ENCODE measurements at regions not wholly inside any gene's neighbourhood (a gene's known extent, or its start where the extent isn't known, plus 50 kb on each side); places are given as distances from the start of the nearest gene placed in this dataset.

DNA sequence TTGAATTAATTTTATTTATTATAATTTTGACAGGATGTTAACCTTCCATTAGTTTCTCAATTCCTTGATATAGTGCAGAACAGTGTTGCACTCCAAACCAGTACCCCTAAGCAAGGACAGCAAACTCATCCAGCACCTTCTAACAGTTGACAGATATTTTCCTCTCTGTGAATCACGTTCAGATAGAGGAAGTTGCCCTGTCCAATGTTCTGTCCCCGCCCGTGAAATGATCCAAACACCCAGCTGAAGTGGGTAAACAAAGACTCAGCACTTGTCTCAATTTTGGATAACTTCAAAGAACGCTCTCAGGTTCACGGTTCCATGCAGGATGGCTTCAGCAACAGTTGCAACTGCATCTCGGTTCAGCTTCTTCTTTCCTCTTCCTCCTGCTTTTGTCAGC, 1240.0 kb upstream of the ADGRL3 start:
- no peak overlapping the region for H3K9ac ChIP-seq (replicated peaks; ENCODE audit: extremely low read depth, insufficient read depth, low read length)
- POLR2A ChIA-PET = no interaction called here
- BruUV-seq (replicated peaks) = no TSS peak

More for the DNA sequence above, 1240.0 kb upstream of the ADGRL3 start:
- TF ChIP-seq MYC (IDR thresholded peaks at IDR 0.05; ENCODE audit: low read depth, low read length) (no peak), POLR2AphosphoS5 (IDR thresholded peaks at IDR 0.05; ENCODE audit: insufficient read depth, low read depth, low read length) (no peak), GATA2 (IDR thresholded peaks at IDR 0.05; ENCODE audit: insufficient read depth, insufficient read length, low read depth, low read length) (no peak), JUN (IDR thresholded peaks at IDR 0.05; ENCODE audit: borderline replicate concordance, insufficient read depth, insufficient read length, low read depth) (no peak), EZH2 (IDR thresholded peaks at IDR 0.05; ENCODE audit: borderline replicate concordance, low read depth, low read length, severe bottlenecking) (no peak), POLR2A (IDR thresholded peaks at IDR 0.05; ENCODE audit: low read depth, low read length) (no peak), FOS (IDR thresholded peaks at IDR 0.05; ENCODE audit: borderline replicate concordance, insufficient read depth, low read length) (no peak)
- TF ChIP-seq, protein P1, sequence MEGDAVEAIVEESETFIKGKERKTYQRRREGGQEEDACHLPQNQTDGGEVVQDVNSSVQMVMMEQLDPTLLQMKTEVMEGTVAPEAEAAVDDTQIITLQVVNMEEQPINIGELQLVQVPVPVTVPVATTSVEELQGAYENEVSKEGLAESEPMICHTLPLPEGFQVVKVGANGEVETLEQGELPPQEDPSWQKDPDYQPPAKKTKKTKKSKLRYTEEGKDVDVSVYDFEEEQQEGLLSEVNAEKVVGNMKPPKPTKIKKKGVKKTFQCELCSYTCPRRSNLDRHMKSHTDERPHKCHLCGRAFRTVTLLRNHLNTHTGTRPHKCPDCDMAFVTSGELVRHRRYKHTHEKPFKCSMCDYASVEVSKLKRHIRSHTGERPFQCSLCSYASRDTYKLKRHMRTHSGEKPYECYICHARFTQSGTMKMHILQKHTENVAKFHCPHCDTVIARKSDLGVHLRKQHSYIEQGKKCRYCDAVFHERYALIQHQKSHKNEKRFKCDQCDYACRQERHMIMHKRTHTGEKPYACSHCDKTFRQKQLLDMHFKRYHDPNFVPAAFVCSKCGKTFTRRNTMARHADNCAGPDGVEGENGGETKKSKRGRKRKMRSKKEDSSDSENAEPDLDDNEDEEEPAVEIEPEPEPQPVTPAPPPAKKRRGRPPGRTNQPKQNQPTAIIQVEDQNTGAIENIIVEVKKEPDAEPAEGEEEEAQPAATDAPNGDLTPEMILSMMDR (IDR thresholded peaks at IDR 0.05; ENCODE audit: extremely low read depth in 1 of 2, insufficient read depth in 1 of 2, low read depth in 1 of 2, low read length in 2 of 2) = no peak
- TF ChIP-seq, protein P2, sequence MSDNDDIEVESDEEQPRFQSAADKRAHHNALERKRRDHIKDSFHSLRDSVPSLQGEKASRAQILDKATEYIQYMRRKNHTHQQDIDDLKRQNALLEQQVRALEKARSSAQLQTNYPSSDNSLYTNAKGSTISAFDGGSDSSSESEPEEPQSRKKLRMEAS (IDR thresholded peaks at IDR 0.05; ENCODE audit: insufficient read depth, insufficient read length) = no peak
- Histone ChIP-seq H3K4me1 (ENCODE audit: control insufficient read depth, extremely low read depth, insufficient read depth, low read length) (no peaks in the 10 kb centered on the region), H2AFZ (ENCODE audit: low read depth, low read length) (no peak overlapping the region), H4K20me1 (replicated peaks; ENCODE audit: control insufficient read depth, extremely low read depth, insufficient read depth, low read length) (no peaks in the 10 kb centered on the region), H3K27me3 (ENCODE audit: control insufficient read depth in 2 of 2, insufficient read depth in 2 of 2, low read length in 2 of 2) (no peaks in the 10 kb centered on the region), H3K4me3 (replicated peaks in 1 of 3; ENCODE audit: insufficient read depth in 1 of 3, low read depth in 1 of 3, low read length in 3 of 3) (no peak overlapping the region), H3K9me1 (replicated peaks; ENCODE audit: control insufficient read depth, extremely low read depth, insufficient read depth, low read length) (no peaks in the 10 kb centered on the region), H3K4me2 (ENCODE audit: insufficient read depth, low read length) (no peak overlapping the region), H3K79me2 (ENCODE audit: control insufficient read depth, insufficient read depth, low read length) (no peaks in the 10 kb centered on the region), H3K36me3 (ENCODE audit: control insufficient read depth in 2 of 2, extremely low read depth in 1 of 2, insufficient read depth in 2 of 2, low read length in 2 of 2) (no peaks in the 10 kb centered on the region), H3K27ac (ENCODE audit: insufficient read depth, low read depth, low read length) (no peak overlapping the region), H3K9me3 (replicated peaks; ENCODE audit: control insufficient read depth, insufficient read depth, low read length) (no peaks in the 10 kb centered on the region)
- CTCF ChIA-PET = no interaction called here
- no peak for DNase-seq (ENCODE audit: low read depth, low spot score)
- intact Hi-C loops (cut with micrococcal nuclease) = no loop called here
- no peak for FAIRE-seq
- dilution Hi-C loops (cut with MboI; ENCODE audit: extremely low pct_ligation_motif_present, low sequenced_read_pairs) = no loop called here
